ENCODE measurements at regions not wholly inside any gene's neighbourhood (a gene's known extent, or its start where the extent isn't known, plus 50 kb on each side); places are given as distances from the start of the nearest gene placed in this dataset.

DNA sequence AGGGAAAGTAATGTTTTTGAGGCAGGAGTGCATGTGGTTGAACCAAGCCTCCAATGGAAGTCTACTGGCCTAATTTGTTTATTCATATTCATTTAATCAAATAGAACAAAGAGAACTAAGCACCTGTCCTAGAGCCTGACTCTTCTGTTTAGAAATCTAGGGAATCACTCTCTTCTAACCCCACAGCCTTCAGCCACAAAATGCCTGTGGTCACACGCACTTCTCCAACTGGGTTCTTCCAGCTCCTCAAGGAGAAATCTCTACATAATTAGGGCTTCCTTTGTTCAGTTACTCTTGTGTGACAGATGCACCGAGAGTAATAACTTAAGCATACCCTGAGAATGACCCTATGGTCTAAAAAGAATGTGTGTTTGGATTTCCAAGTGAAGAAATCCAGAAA is 133.7 kb upstream of the NAMPT start:
- CTCF ChIA-PET: no interaction called here
- no peaks in the 10 kb centered on the region for H3K4me1 ChIP-seq (ENCODE audit: control insufficient read depth in 2 of 2, insufficient read depth in 2 of 2, low read length in 2 of 2)
- Mint-ChIP-seq H3K4me1 (no peaks in the 10 kb centered on the region), H3K4me3 (no peak overlapping the region), H3K27me3 (peaks cover 17% of the 10 kb centered on the region), H3K9me3 (ENCODE audit: insufficient read depth) (peaks cover 6% of the 10 kb centered on the region), H3K27ac (no peak overlapping the region)
- ATAC-seq (ENCODE audit: low read depth) (no peak), DNase-seq (no peak)
- no peaks in the 10 kb centered on the region for H3K27me3 ChIP-seq (replicated peaks in 1 of 4; ENCODE audit: control extremely low read depth in 1 of 4, control insufficient read depth in 3 of 4, insufficient read depth in 4 of 4, low read length in 3 of 4)
- peaks cover 0 to 14% (median 4%) of the 10 kb centered on the region in 3 donors for H3K9me3 ChIP-seq (ENCODE audit: control extremely low read depth in 1 of 3, control insufficient read depth in 2 of 3, insufficient read depth in 1 of 3, low read length in 2 of 3)
- no peaks in the 10 kb centered on the region for H4K20me1 ChIP-seq (ENCODE audit: control insufficient read depth, insufficient read depth, low read length, poor library complexity, severe bottlenecking)
- no peaks in the 10 kb centered on the region for H3K36me3 ChIP-seq (replicated peaks in 1 of 2; ENCODE audit: control extremely low read depth in 1 of 2, control insufficient read depth in 1 of 2, extremely low read depth in 1 of 2, insufficient read depth in 2 of 2, low read length in 1 of 2)
- no peak overlapping the region for H3K9ac ChIP-seq (ENCODE audit: low read length)
- POLR2A ChIA-PET: no interaction called here
- 100% methylated on average over 1 of the region's 2 CpGs for WGBS (ENCODE audit: insufficient coverage)
- no peaks in the 10 kb centered on the region for H3K79me2 ChIP-seq (ENCODE audit: control insufficient read depth, insufficient read depth, low read length)
- H3K4me2 ChIP-seq (replicated peaks; ENCODE audit: low read depth, low read length, poor library complexity, severe bottlenecking): no peak overlapping the region
- intact Hi-C loops (cut with micrococcal nuclease): no loop called here
- no peak overlapping the region for H2AFZ ChIP-seq (ENCODE audit: insufficient read depth, low read depth, low read length, poor library complexity, severe bottlenecking)
- TF ChIP-seq, protein P1, sequence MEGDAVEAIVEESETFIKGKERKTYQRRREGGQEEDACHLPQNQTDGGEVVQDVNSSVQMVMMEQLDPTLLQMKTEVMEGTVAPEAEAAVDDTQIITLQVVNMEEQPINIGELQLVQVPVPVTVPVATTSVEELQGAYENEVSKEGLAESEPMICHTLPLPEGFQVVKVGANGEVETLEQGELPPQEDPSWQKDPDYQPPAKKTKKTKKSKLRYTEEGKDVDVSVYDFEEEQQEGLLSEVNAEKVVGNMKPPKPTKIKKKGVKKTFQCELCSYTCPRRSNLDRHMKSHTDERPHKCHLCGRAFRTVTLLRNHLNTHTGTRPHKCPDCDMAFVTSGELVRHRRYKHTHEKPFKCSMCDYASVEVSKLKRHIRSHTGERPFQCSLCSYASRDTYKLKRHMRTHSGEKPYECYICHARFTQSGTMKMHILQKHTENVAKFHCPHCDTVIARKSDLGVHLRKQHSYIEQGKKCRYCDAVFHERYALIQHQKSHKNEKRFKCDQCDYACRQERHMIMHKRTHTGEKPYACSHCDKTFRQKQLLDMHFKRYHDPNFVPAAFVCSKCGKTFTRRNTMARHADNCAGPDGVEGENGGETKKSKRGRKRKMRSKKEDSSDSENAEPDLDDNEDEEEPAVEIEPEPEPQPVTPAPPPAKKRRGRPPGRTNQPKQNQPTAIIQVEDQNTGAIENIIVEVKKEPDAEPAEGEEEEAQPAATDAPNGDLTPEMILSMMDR (IDR thresholded peaks at IDR 0.05): no peak
- no peak for TF ChIP-seq EZH2 (IDR thresholded peaks at IDR 0.05; ENCODE audit: borderline replicate concordance, insufficient read depth, low read depth, low read length, poor library complexity, severe bottlenecking)
- no peak overlapping the region for H3K27ac ChIP-seq (ENCODE audit: low read length in 2 of 2)
- H3K4me3 ChIP-seq (ENCODE audit: control extremely low read depth in 1 of 5, extremely low read depth in 1 of 5, insufficient read depth in 1 of 5, low read depth in 2 of 5, low read length in 4 of 5): no peak overlapping the region

DNA sequence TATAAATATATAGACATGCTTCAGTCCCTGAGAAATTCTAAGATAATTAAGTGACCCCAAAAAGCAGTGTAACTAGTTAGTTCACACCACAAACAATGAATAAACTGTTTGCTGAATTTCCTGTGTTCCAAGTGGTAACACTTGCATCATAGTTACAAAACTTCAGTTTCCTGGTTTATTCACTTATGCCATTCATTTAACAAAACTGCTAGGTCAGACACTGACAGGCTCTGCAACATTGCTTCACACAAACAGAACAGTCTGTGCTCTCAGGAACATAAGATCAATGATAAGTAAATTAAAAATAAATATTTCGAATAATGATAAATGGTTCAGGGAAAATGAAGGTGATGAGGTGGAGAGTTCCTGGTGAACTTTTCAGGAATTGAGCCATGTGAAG is 133.3 kb upstream of the NAMPT start:
- no peak overlapping the region for H3K9ac ChIP-seq (ENCODE audit: low read length)
- no peaks in the 10 kb centered on the region for H3K36me3 ChIP-seq (replicated peaks in 1 of 2; ENCODE audit: control extremely low read depth in 1 of 2, control insufficient read depth in 1 of 2, extremely low read depth in 1 of 2, insufficient read depth in 2 of 2, low read length in 1 of 2)
- H2AFZ ChIP-seq (ENCODE audit: insufficient read depth, low read depth, low read length, poor library complexity, severe bottlenecking): no peak overlapping the region
- H3K4me1 ChIP-seq (ENCODE audit: control insufficient read depth in 2 of 2, insufficient read depth in 2 of 2, low read length in 2 of 2): no peaks in the 10 kb centered on the region
- H3K4me2 ChIP-seq (replicated peaks; ENCODE audit: low read depth, low read length, poor library complexity, severe bottlenecking): no peak overlapping the region
- H3K4me3 ChIP-seq (ENCODE audit: control extremely low read depth in 1 of 5, extremely low read depth in 1 of 5, insufficient read depth in 1 of 5, low read depth in 2 of 5, low read length in 4 of 5): no peak overlapping the region
- no CpG with 5 or more reads among the region's 1 CpG for WGBS (ENCODE audit: insufficient coverage)
- H3K27me3 ChIP-seq (replicated peaks in 1 of 4; ENCODE audit: control extremely low read depth in 1 of 4, control insufficient read depth in 3 of 4, insufficient read depth in 4 of 4, low read length in 3 of 4): no peaks in the 10 kb centered on the region
- peaks cover 0 to 14% (median 4%) of the 10 kb centered on the region in 3 donors for H3K9me3 ChIP-seq (ENCODE audit: control extremely low read depth in 1 of 3, control insufficient read depth in 2 of 3, insufficient read depth in 1 of 3, low read length in 2 of 3)
- no peak overlapping the region for H3K27ac ChIP-seq (ENCODE audit: low read length in 2 of 2)
- DNase-seq: no peak
- H4K20me1 ChIP-seq (ENCODE audit: control insufficient read depth, insufficient read depth, low read length, poor library complexity, severe bottlenecking): no peaks in the 10 kb centered on the region
- no peak for ATAC-seq (ENCODE audit: low read depth)
- H3K9me3 Mint-ChIP-seq (ENCODE audit: insufficient read depth): peaks cover 6% of the 10 kb centered on the region
- TF ChIP-seq, protein P1 (IDR thresholded peaks at IDR 0.05): no peak
- TF ChIP-seq EZH2 (IDR thresholded peaks at IDR 0.05; ENCODE audit: borderline replicate concordance, insufficient read depth, low read depth, low read length, poor library complexity, severe bottlenecking): no peak
- H3K79me2 ChIP-seq (ENCODE audit: control insufficient read depth, insufficient read depth, low read length): no peaks in the 10 kb centered on the region
- H3K4me1 Mint-ChIP-seq: no peaks in the 10 kb centered on the region
- no peak overlapping the region for H3K4me3 Mint-ChIP-seq
- CTCF ChIA-PET: no interaction called here
- H3K27me3 Mint-ChIP-seq: peaks cover 17% of the 10 kb centered on the region
- intact Hi-C loops (cut with micrococcal nuclease): no loop called here
- POLR2A ChIA-PET: no interaction called here
- H3K27ac Mint-ChIP-seq: no peak overlapping the region
